ENCODE measurements at regions not wholly inside any gene's neighbourhood (a gene's known extent, or its start where the extent isn't known, plus 50 kb on each side); places are given as distances from the start of the nearest gene placed in this dataset.

GRCh38 chr18:27412556-27412955 is 227.4 kb upstream of the CHST9 start:
- TF ChIP-seq CTCF (IDR thresholded peaks at IDR 0.05; ENCODE audit: insufficient read depth, low read depth, low read length) (no peak), EZH2 (IDR thresholded peaks at IDR 0.05; ENCODE audit: insufficient read depth, low read length) (no peak)

All from astrocyte (in vitro differentiated cells and primary cell).